Ascending aorta (tissue), 2 donors: ENCODE measurements at regions not wholly inside any gene's neighbourhood (a gene's known extent, or its start where the extent isn't known, plus 50 kb on each side); places are given as distances from the start of the nearest gene placed in this dataset.

Source experiments
- DNase-seq, 2 donors: peaks; one replicate each; pipeline ENCODE4 v3.0.0-alpha.2; 2019; ENCODE audit warnings: low spot score in 2 of 2
- H3K27ac ChIP-seq, 2 donors: fragments of 200-600 bp; sonication (generic); one replicate each; pipeline ENCODE4 v1.5.1; 2016 to 2017; ENCODE audit warnings: mild to moderate bottlenecking in 1 of 2
- H3K27me3 ChIP-seq: fragments of 200-600 bp; sonication (generic); one replicate; pipeline ENCODE4 v1.5.1; 2017
- H3K36me3 ChIP-seq, 2 donors: fragments of 200-600 bp; sonication (generic); one replicate each; pipeline ENCODE4 v1.5.1; 2016
- H3K4me1 ChIP-seq, 2 donors: fragments of 200-600 bp; sonication (generic); one replicate each; pipeline ENCODE4 v1.5.1; 2016 to 2017; ENCODE audit warnings: mild to moderate bottlenecking in 1 of 2
- H3K4me3 ChIP-seq, 2 donors: fragments of 200-600 bp; sonication (generic); one replicate each; pipeline ENCODE4 v1.5.1; 2016 to 2017; ENCODE audit warnings: mild to moderate bottlenecking in 1 of 2
- H3K9me3 ChIP-seq, 2 donors: fragments of 200-600 bp; sonication (generic); one replicate each; pipeline ENCODE4 v1.5.1; 2016
- intact Hi-C: fragments of 100-400 bp; cut with DNase I; formaldehyde crosslinking; loops from one replicate; pipeline ENCODE4 v1.15.1; 2023
- TF ChIP-seq, protein P1 (sequence below), 3 experiments: fragments of 200-600 bp in 2 of 3; fragments of 450-650 bp in 1 of 3; sonication (generic) in 2 of 3; IDR thresholded peaks; one replicate each; pipeline ENCODE4 v1.5.1; 2016 to 2019; ENCODE audit warnings: antibody characterized with exemption in 3 of 3, mild to moderate bottlenecking in 1 of 3, moderate library complexity in 1 of 3

DNA sequence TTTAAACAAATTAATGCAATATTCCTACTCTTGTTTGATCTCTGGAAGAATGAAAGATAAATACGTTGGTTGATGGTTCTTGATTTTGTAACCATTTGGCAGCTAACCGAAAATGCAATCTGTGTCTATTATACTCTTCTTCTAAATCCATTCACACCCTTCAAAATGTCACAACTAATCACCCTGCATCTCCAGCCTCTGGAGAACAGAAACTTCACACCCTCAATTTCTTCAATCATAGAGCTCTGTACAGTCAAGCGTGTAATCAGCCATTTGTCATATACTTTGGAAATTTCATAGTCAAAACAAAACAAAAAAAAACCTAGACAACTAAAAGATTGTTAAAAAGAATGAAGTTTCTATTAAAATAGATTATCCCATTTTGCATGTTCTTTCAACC, 1482.3 kb upstream of the LRRTM1 start:
- Histone ChIP-seq H3K27me3 (no peaks in the 10 kb centered on the region), H3K4me3 (no peak overlapping the region), H3K9me3 (no peaks in the 10 kb centered on the region), H3K4me1 (no peaks in the 10 kb centered on the region), H3K27ac (no peak overlapping the region), H3K36me3 (no peaks in the 10 kb centered on the region)
- TF ChIP-seq, protein P1, sequence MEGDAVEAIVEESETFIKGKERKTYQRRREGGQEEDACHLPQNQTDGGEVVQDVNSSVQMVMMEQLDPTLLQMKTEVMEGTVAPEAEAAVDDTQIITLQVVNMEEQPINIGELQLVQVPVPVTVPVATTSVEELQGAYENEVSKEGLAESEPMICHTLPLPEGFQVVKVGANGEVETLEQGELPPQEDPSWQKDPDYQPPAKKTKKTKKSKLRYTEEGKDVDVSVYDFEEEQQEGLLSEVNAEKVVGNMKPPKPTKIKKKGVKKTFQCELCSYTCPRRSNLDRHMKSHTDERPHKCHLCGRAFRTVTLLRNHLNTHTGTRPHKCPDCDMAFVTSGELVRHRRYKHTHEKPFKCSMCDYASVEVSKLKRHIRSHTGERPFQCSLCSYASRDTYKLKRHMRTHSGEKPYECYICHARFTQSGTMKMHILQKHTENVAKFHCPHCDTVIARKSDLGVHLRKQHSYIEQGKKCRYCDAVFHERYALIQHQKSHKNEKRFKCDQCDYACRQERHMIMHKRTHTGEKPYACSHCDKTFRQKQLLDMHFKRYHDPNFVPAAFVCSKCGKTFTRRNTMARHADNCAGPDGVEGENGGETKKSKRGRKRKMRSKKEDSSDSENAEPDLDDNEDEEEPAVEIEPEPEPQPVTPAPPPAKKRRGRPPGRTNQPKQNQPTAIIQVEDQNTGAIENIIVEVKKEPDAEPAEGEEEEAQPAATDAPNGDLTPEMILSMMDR (IDR thresholded peaks at IDR 0.05): no peak
- intact Hi-C loops: no loop called here
- DNase-seq: no peak

DNA sequence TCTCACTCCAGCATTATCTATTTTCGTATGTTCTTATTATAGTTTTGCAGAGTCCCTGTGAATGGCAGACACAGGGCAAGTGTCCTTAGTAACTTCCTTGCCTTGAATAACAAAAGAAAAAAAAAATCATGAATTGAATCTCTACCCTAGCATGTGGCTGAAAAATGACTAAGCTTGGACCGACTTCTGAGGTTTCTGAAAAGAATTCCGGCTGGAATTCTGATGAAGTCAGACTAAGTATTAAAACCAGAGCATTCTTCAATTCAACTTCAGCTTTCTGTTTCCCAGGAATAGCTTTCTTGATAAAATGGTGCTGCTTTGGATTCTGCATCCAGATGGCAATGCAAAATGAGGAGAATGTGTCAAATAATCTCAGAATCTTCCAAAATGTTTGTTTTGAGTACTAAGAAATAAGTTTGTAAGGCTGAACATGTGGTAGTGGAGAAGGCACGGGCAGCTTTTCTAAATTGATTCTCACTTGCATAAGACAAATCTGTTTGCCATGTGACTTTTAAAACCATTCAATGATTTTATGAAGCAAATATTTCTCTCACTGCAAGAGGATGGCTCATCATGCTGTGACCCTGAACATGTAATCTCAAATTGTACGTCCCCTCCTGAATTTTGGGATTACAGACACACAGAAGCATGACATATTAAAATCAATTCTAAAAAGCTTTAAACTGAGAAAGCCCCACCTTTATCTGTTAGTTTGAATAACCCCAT, 1462.8 kb upstream of the LRRTM1 start:
- no peaks in the 10 kb centered on the region for H3K9me3 ChIP-seq
- intact Hi-C loops: no loop called here
- no peak overlapping the region for H3K4me3 ChIP-seq
- H3K27me3 ChIP-seq: no peaks in the 10 kb centered on the region
- H3K27ac ChIP-seq: no peak overlapping the region
- H3K4me1 ChIP-seq: no peaks in the 10 kb centered on the region
- TF ChIP-seq, protein P1 (IDR thresholded peaks at IDR 0.05): no peak
- H3K36me3 ChIP-seq: no peaks in the 10 kb centered on the region
- DNase-seq: no peak

DNA sequence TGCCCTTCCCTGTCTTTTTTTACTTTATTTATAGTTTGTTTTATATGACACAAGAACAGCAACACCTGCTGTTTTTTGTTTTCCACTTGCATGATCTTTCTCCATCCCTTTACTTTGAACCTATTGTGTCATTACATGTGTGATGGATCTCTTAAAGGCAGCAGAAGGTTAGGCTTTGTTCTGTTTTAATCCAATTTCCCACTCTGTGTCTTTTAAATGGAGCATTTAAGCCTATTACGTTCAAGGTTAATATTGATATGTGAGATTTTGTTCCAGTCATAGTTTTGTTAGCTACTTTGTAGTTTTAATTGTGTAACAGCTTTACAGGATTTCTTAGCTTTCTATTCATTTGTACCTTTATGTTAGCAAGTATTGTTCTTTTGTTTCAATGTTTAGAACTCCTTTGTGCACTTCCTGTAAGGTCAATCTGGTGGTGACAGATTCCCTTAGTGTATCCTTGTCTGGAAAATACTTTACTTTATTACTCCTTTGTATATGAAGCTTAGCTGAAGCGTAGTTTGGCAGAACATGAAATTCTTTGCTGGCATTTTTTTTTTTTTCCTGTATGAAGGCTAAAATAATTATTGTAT, 1443.0 kb upstream of the LRRTM1 start:
- no peaks in the 10 kb centered on the region for H3K36me3 ChIP-seq
- no peaks in the 10 kb centered on the region for H3K9me3 ChIP-seq
- TF ChIP-seq, protein P1 (IDR thresholded peaks at IDR 0.05): no peak
- H3K4me3 ChIP-seq: no peak overlapping the region
- intact Hi-C loops: no loop called here
- H3K27me3 ChIP-seq: no peaks in the 10 kb centered on the region
- DNase-seq: no peak
- H3K4me1 ChIP-seq: no peaks in the 10 kb centered on the region
- H3K27ac ChIP-seq: no peak overlapping the region

DNA sequence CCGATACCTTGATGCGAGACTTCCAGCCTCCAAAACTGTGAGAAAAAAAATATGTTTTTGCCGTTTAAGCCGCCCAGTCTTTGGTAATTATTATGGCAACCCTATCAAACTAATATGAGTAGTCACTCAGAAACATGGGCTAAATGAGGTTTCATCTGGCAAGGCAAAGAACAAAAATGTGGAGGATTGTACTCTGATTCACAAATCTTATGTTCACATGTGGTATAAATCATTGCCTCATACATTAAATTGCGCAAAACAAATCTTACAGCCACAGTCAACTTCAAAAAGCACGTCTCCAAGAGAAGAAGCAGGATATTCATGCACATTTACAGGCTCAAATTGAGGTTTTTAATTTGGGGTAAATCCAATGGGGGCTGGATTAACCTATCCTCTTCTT, 1435.4 kb upstream of the LRRTM1 start:
- TF ChIP-seq, protein P1 (IDR thresholded peaks at IDR 0.05): no peak
- Histone ChIP-seq H3K27me3 (no peaks in the 10 kb centered on the region), H3K36me3 (no peaks in the 10 kb centered on the region), H3K9me3 (no peaks in the 10 kb centered on the region), H3K27ac (no peak overlapping the region), H3K4me1 (no peaks in the 10 kb centered on the region), H3K4me3 (no peak overlapping the region)
- intact Hi-C loops: no loop called here
- DNase-seq: no peak

DNA sequence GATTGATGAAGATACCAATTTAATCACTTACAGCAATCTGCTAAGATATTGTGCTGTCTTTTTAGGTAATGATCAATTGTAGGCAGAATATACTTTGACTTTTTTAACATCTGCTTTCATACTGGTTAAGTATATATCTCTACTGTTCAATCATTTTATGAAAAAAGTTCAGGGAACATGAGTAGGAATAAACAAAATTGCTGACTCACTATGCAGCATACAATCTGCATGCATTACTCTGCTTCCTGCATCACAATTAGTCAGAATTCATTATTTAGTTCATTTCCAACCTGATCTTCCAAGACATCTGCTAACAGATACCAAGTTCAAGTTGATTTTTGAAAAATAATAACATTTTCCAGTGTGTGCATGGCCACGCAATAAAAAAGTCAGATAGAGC, 1430.4 kb upstream of the LRRTM1 start:
- H3K9me3 ChIP-seq: no peaks in the 10 kb centered on the region
- intact Hi-C loops: no loop called here
- no peak overlapping the region for H3K27ac ChIP-seq
- no peaks in the 10 kb centered on the region for H3K4me1 ChIP-seq
- H3K27me3 ChIP-seq: no peaks in the 10 kb centered on the region
- no peak overlapping the region for H3K4me3 ChIP-seq
- TF ChIP-seq, protein P1 (IDR thresholded peaks at IDR 0.05): no peak
- H3K36me3 ChIP-seq: no peaks in the 10 kb centered on the region
- no peak for DNase-seq
